ENCODE measurements at regions not wholly inside any gene's neighbourhood (a gene's known extent, or its start where the extent isn't known, plus 50 kb on each side); places are given as distances from the start of the nearest gene placed in this dataset.

GRCh38 chr10:113463083-113463482, 89.8 kb upstream of the HABP2 start:
- H3K36me3 ChIP-seq (ENCODE audit: control insufficient read depth, insufficient read depth, low read length): no peaks in the 10 kb centered on the region
- no peak overlapping the region for H3K27ac ChIP-seq (ENCODE audit: low read depth, low read length)
- H3K27me3 ChIP-seq (ENCODE audit: control insufficient read depth, insufficient read depth, low read length): peaks cover 2% of the 10 kb centered on the region
- H3K4me3 ChIP-seq (ENCODE audit: low read length): no peak overlapping the region
- H3K4me1 ChIP-seq (ENCODE audit: control insufficient read depth, insufficient read depth, low read length): peaks cover 4% of the 10 kb centered on the region
- no peak overlapping the region for H3K9ac ChIP-seq (ENCODE audit: low read length)

DNA sequence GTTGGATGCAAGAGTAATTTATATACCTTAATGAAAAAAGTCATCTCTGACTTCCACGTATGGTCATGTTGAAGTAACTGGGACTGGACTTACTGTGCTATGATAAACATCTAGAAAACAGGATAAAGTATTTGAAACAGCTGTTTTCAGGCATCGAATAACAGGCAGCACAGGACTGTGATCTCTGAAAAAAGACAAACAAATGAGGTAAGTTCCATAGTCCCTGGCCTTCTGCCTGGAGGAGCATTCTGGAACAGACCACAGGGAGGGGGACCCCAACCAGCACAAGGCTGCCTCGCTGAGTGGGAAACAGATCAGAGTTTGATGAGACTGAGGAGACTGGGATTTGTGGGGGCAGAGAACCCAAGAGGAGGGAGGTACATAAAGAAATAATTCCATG, 89.1 kb upstream of the HABP2 start:
- Histone ChIP-seq H3K36me3 (ENCODE audit: control insufficient read depth, insufficient read depth, low read length) (no peaks in the 10 kb centered on the region), H3K9ac (ENCODE audit: low read length) (no peak overlapping the region), H3K27ac (ENCODE audit: low read depth, low read length) (no peak overlapping the region), H3K4me1 (ENCODE audit: control insufficient read depth, insufficient read depth, low read length) (peaks cover 4% of the 10 kb centered on the region), H3K27me3 (ENCODE audit: control insufficient read depth, insufficient read depth, low read length) (peaks cover under 1% of the 10 kb centered on the region), H3K4me3 (ENCODE audit: low read length) (no peak overlapping the region)

GRCh38 chr10:113469796-113470195, 83.1 kb upstream of the HABP2 start:
- Histone ChIP-seq H3K4me3 (ENCODE audit: low read length) (no peak overlapping the region), H3K9ac (ENCODE audit: low read length) (no peak overlapping the region), H3K27me3 (ENCODE audit: control insufficient read depth, insufficient read depth, low read length) (no peaks in the 10 kb centered on the region), H3K36me3 (ENCODE audit: control insufficient read depth, insufficient read depth, low read length) (no peaks in the 10 kb centered on the region), H3K4me1 (ENCODE audit: control insufficient read depth, insufficient read depth, low read length) (peaks cover 2% of the 10 kb centered on the region), H3K27ac (ENCODE audit: low read depth, low read length) (no peak overlapping the region)

- Histone ChIP-seq H3K9ac (ENCODE audit: low read length) (no peak overlapping the region), H3K4me1 (ENCODE audit: control insufficient read depth, insufficient read depth, low read length) (peaks cover 10% of the 10 kb centered on the region), H3K4me3 (ENCODE audit: low read length) (no peak overlapping the region), H3K36me3 (ENCODE audit: control insufficient read depth, insufficient read depth, low read length) (no peaks in the 10 kb centered on the region), H3K27ac (ENCODE audit: low read depth, low read length) (no peak overlapping the region), H3K27me3 (ENCODE audit: control insufficient read depth, insufficient read depth, low read length) (no peaks in the 10 kb centered on the region)
Observed at GRCh38 chr10:113470372-113471240, 82.2 kb upstream of the HABP2 start.

DNA sequence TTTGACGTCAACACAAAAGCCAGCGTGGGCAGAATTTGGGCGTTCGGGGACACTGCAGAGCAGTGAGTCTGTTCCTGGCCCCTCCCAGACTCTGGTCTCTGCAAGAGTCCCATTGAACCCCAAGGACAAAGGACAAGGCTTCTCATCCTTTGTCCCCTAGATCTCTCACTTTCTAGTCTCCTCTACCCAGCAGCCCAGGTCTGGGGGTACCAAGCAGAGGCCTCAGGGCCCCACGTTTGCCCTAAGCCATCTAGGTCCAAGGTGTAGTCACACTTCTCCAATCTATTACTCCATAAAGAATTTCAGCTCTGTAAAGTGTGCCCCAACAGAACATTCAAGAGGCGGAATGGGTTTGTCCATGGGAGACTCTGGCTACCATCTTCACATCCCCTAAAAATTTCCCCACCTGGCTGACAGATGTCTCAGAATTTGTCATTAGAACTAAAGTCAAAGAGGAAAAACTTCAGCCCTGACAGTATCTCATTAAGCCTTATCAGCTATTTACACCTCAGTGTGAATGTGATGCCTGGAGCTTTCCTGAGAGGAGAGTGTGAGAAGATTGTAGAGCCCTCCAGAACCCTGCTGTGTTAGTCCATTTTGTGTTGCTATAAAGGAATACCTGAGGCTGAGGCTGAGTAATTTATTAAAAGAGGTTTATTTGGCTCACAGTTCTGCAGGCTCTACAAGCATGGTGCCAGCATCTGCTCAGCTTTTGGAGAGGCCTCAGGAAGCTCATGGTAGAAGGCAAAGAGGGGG, 81.4 kb upstream of the HABP2 start:
- H3K9ac ChIP-seq (ENCODE audit: low read length): no peak overlapping the region
- no peaks in the 10 kb centered on the region for H3K27me3 ChIP-seq (ENCODE audit: control insufficient read depth, insufficient read depth, low read length)

GRCh38 chr10:113473011-113473410, 79.8 kb upstream of the HABP2 start:
- H3K27me3 ChIP-seq (ENCODE audit: control insufficient read depth, insufficient read depth, low read length): no peaks in the 10 kb centered on the region
- peaks cover 16% of the 10 kb centered on the region for H3K4me1 ChIP-seq (ENCODE audit: control insufficient read depth, insufficient read depth, low read length)
- H3K36me3 ChIP-seq (ENCODE audit: control insufficient read depth, insufficient read depth, low read length): no peaks in the 10 kb centered on the region
- H3K9ac ChIP-seq (ENCODE audit: low read length): no peak overlapping the region
- H3K27ac ChIP-seq (ENCODE audit: low read depth, low read length): no peak overlapping the region
- no peak overlapping the region for H3K4me3 ChIP-seq (ENCODE audit: low read length)

More for the DNA sequence above, 81.4 kb upstream of the HABP2 start:
- Histone ChIP-seq H3K36me3 (ENCODE audit: control insufficient read depth, insufficient read depth, low read length) (no peaks in the 10 kb centered on the region), H3K4me1 (ENCODE audit: control insufficient read depth, insufficient read depth, low read length) (peaks cover 13% of the 10 kb centered on the region), H3K27ac (ENCODE audit: low read depth, low read length) (no peak overlapping the region), H3K4me3 (ENCODE audit: low read length) (no peak overlapping the region)

DNA sequence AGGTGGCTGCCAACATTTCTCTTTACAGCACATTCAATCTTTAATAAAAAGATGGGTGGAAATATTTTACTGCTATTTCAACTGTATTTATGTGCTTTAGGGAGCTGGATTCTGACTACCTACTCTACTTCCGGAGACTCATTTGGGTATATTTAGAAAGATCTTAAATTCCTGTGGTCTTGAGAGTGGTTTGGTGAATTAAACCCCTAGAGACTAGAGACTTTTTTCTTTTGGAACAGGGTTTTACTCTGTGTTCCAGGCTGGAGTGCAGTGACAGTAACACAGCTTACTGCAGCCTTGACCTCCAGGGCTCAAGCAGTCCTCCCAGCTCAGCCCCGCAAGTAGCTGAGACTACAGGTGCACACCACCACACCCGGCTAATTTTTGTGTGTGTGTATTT, 79.0 kb upstream of the HABP2 start:
- H3K36me3 ChIP-seq (ENCODE audit: control insufficient read depth, insufficient read depth, low read length): no peaks in the 10 kb centered on the region
- no peak overlapping the region for H3K9ac ChIP-seq (ENCODE audit: low read length)
- no peak overlapping the region for H3K4me3 ChIP-seq (ENCODE audit: low read length)
- no peaks in the 10 kb centered on the region for H3K27me3 ChIP-seq (ENCODE audit: control insufficient read depth, insufficient read depth, low read length)
- H3K4me1 ChIP-seq (ENCODE audit: control insufficient read depth, insufficient read depth, low read length): peaks cover 16% of the 10 kb centered on the region
- H3K27ac ChIP-seq (ENCODE audit: low read depth, low read length): no peak overlapping the region

- Histone ChIP-seq H3K9ac (ENCODE audit: low read length) (no peak overlapping the region), H3K4me1 (ENCODE audit: control insufficient read depth, insufficient read depth, low read length) (peaks cover 16% of the 10 kb centered on the region), H3K27ac (ENCODE audit: low read depth, low read length) (no peak overlapping the region), H3K27me3 (ENCODE audit: control insufficient read depth, insufficient read depth, low read length) (no peaks in the 10 kb centered on the region), H3K4me3 (ENCODE audit: low read length) (no peak overlapping the region), H3K36me3 (ENCODE audit: control insufficient read depth, insufficient read depth, low read length) (no peaks in the 10 kb centered on the region)
Observed at GRCh38 chr10:113474752-113475151, 78.1 kb upstream of the HABP2 start.

GRCh38 chr10:113475381-113475807, 77.5 kb upstream of the HABP2 start:
- no peaks in the 10 kb centered on the region for H3K36me3 ChIP-seq (ENCODE audit: control insufficient read depth, insufficient read depth, low read length)
- no peak overlapping the region for H3K27ac ChIP-seq (ENCODE audit: low read depth, low read length)
- H3K4me1 ChIP-seq (ENCODE audit: control insufficient read depth, insufficient read depth, low read length): peaks cover 16% of the 10 kb centered on the region
- no peak overlapping the region for H3K4me3 ChIP-seq (ENCODE audit: low read length)
- no peaks in the 10 kb centered on the region for H3K27me3 ChIP-seq (ENCODE audit: control insufficient read depth, insufficient read depth, low read length)
- no peak overlapping the region for H3K9ac ChIP-seq (ENCODE audit: low read length)

DNA sequence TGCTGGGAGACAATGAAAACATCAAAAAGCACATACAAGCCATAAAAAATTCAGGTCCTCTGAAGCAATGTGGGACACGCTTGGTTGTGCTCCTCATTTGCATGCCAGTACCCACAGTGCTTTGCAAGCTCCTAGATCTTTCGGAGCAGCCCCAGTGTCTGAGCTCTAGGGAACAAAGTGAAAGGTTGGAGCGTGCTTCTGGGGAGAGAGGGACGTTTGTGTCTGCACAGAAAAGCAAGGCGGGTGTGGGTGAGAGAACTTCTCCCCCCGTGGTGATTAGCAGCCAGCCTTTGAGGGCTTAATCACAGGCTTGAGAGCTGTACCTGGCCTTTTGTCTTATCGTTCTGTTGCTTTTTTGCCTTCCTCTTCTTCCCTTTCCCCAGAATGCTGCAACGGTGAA, 76.7 kb upstream of the HABP2 start:
- Histone ChIP-seq H3K36me3 (ENCODE audit: control insufficient read depth, insufficient read depth, low read length) (no peaks in the 10 kb centered on the region), H3K4me1 (ENCODE audit: control insufficient read depth, insufficient read depth, low read length) (peaks cover 16% of the 10 kb centered on the region), H3K27ac (ENCODE audit: low read depth, low read length) (peak overlapping the region; percentile 32), H3K27me3 (ENCODE audit: control insufficient read depth, insufficient read depth, low read length) (no peaks in the 10 kb centered on the region), H3K4me3 (ENCODE audit: low read length) (no peak overlapping the region), H3K9ac (ENCODE audit: low read length) (no peak overlapping the region)

- no peak overlapping the region for H3K27ac ChIP-seq (ENCODE audit: low read depth, low read length)
- H3K27me3 ChIP-seq (ENCODE audit: control insufficient read depth, insufficient read depth, low read length): no peaks in the 10 kb centered on the region
- peaks cover 16% of the 10 kb centered on the region for H3K4me1 ChIP-seq (ENCODE audit: control insufficient read depth, insufficient read depth, low read length)
- no peak overlapping the region for H3K4me3 ChIP-seq (ENCODE audit: low read length)
- H3K36me3 ChIP-seq (ENCODE audit: control insufficient read depth, insufficient read depth, low read length): no peaks in the 10 kb centered on the region
- no peak overlapping the region for H3K9ac ChIP-seq (ENCODE audit: low read length)
Observed at GRCh38 chr10:113476673-113477072, 76.2 kb upstream of the HABP2 start.

GRCh38 chr10:113477451-113477850, 75.4 kb upstream of the HABP2 start:
- no peak overlapping the region for H3K27ac ChIP-seq (ENCODE audit: low read depth, low read length)

More at GRCh38 chr10:113477451-113477850, 75.4 kb upstream of the HABP2 start:
- no peaks in the 10 kb centered on the region for H3K27me3 ChIP-seq (ENCODE audit: control insufficient read depth, insufficient read depth, low read length)
- H3K9ac ChIP-seq (ENCODE audit: low read length): no peak overlapping the region
- peaks cover 16% of the 10 kb centered on the region for H3K4me1 ChIP-seq (ENCODE audit: control insufficient read depth, insufficient read depth, low read length)
- no peaks in the 10 kb centered on the region for H3K36me3 ChIP-seq (ENCODE audit: control insufficient read depth, insufficient read depth, low read length)
- no peak overlapping the region for H3K4me3 ChIP-seq (ENCODE audit: low read length)

All from rectal smooth muscle tissue (tissue), 1 donor.